HG02973 (cell line): ENCODE measurements at regions not wholly inside any gene's neighbourhood (a gene's known extent, or its start where the extent isn't known, plus 50 kb on each side); places are given as distances from the start of the nearest gene placed in this dataset.
"Not testable (repeated sequence)": the region's sequence is repeated elsewhere in the genome, so short reads cannot be mapped to it uniquely, and the experiment has no call there.

Experiments
- ATAC-seq: cut with Tn5 transposase; IDR thresholded peaks from one replicate; pipeline ENCODE4 v1.9.1; 2021; ENCODE audit warnings: moderate library complexity; ENCODE audit not compliant: unreplicated experiment

- ATAC-seq: no peak
Observed at GRCh38 chr9:82431121-82431520, 442.5 kb downstream of the SPATA31D1 start.

DNA sequence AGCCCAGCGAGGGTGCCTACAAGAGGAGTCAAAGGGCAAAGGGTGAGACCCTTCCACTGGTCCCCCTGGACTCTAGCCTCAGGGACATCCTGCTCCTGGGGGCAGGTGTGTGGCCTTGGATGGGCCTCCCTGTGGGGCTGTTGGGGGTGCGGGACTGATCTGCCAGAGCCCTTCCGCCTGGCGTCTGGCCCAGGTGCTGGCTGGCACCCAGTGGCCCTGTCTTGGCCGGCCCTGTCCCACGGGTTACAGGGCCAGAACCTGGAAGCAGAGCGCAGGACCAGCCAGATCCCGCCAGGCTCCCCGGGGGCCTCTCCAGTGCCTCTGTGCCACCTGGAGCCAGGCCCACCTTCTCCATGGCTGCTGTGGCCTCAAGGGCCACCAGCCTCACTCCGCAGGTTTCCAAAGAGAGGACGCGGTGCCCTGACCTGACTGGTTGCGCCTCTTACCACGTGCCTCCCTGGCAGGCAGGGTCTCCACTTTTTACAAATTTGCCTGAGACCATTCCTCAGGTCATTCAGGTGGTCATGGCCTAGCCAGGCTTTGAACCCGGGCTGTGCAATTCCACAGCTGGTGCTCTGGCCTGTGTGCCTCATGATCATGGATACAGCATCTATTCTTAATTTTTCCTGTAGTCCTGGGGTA, 444.8 kb downstream of the SPATA31D1 start:
- ATAC-seq: not testable (repeated sequence)

DNA sequence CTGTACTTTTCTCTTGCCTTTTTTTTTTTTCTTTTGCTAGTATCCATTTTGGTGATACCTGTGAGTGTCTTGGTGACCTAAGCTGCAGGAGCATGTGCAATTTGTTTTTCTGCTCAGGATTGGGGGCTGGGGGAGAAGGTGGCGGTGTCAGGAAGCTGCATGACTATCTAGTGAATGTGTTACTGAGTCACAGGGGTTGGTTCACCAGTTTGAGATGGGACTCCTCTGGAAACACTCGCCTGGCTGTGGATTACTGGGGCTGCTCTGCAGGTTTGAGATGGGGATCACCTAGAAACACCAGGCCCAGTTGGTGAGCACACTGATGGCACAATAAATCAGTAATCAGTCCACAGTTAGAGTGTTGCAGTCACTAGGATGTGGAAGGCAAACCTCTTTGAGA, 447.9 kb downstream of the SPATA31D1 start:
- ATAC-seq: no peak

GRCh38 chr9:82437183-82437582, 448.6 kb downstream of the SPATA31D1 start:
- not testable (repeated sequence) for ATAC-seq

DNA sequence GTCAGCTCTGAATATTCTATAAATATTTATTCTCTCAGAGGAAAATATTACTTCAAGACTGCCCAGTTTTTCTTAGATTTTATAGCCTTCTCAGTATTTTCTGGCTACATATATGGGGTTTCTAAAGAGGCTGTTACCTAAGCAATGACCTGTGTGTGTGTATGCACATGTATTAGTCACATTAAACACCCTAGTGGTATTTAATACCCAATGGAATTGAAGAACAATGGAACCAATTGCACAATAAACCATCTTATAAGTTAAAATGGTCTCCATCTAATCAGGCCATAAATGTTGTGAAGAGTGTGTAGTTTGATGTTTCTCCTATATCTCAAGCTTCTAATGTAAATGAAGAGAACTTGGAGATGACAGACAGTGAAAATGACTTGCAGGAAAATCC, 450.0 kb downstream of the SPATA31D1 start:
- ATAC-seq: no peak

- ATAC-seq: no peak
Observed at GRCh38 chr9:82443312-82443711, 454.7 kb downstream of the SPATA31D1 start.

- no peak for ATAC-seq
Observed at GRCh38 chr9:82445556-82445955, 457.0 kb downstream of the SPATA31D1 start.

DNA sequence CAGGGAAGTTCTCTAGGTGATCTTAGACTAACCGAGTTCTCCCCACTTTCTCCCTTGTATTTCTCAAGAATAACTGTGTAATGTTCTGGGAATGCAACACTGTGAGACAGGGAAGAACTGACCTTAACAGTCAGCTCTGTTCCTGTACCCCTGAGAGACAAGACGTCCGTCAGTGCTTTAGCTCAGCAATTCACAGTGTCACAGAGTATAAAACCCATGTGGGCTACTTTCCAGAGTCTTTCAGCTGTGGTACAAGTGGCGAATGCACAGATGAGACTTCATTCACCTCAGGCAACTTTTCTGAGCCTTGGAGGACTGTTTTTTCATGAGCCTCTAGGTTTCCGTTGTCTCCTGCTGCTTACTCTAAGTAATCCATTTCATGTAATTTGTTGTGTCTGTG, 458.8 kb downstream of the SPATA31D1 start:
- no peak for ATAC-seq

- ATAC-seq: no peak
Observed at GRCh38 chr9:82449986-82450385, 461.4 kb downstream of the SPATA31D1 start.

- no peak for ATAC-seq
Observed at GRCh38 chr9:82454509-82455190, 466.1 kb downstream of the SPATA31D1 start.

DNA sequence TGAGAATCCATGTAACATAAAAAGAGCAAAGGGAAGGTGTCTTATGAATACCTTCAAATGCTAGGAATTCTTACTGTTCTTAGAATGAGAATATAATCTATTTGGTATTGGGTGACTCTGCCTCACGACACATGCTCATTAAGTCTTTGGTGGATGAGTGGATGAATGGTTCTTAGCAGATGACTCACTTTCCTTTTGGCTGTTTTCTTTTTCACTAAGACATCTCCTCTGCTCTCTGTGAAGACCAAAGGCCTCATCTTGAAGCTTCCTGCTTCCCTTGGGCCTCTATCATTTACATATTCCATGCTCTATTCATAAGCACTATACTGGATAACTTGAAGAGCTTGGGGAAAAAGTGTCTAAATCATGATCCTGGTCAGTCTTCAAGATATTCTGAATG, 468.1 kb downstream of the SPATA31D1 start:
- ATAC-seq: no peak

DNA sequence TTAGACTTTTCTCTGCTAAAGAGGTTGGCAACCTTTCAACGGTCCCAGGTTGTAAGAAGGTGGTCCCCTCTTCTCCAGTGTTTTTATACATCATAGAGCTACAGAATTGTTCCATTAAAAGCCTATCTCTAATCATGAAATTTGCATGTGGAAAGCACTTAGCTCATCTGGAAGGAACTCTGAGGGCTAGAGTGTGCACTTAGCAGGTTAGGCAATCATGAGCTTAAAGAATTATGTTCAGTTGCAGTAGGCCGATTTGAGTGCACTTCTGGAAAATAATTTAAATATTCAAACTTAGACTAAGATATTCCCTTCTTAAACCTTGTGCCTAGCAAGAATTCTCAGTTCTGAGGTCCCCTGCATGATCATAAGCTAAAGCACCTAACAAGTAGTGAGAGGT, 468.7 kb downstream of the SPATA31D1 start:
- ATAC-seq: no peak

- ATAC-seq: no peak
Observed at GRCh38 chr9:82457891-82458290, 469.3 kb downstream of the SPATA31D1 start.

GRCh38 chr9:82458296-82458695, 469.7 kb downstream of the SPATA31D1 start:
- ATAC-seq: no peak

- no peak for ATAC-seq
Observed at GRCh38 chr9:82466616-82467260, 478.2 kb downstream of the SPATA31D1 start.

GRCh38 chr9:82467436-82467835, 478.9 kb downstream of the SPATA31D1 start:
- no peak for ATAC-seq

DNA sequence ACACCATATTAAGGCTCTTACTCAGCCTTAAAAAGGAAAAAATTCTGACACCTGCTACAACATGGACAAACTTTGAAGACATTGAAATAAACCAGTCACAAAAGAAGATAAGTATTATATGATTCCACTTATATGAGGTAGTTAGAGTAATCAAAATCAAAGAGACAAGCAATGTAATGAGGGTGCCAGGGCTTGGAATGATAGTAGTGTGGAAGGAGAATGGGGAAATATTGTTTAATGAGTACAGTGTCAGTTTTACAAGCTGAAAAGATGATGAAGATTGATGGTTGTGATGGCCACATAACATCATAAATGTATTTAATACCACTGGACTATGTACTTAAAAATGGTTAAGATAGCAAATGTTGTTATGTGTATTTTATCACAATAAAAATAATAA, 485.7 kb downstream of the SPATA31D1 start:
- no peak for ATAC-seq

GRCh38 chr9:82475584-82476301, 487.2 kb downstream of the SPATA31D1 start:
- no peak for ATAC-seq

DNA sequence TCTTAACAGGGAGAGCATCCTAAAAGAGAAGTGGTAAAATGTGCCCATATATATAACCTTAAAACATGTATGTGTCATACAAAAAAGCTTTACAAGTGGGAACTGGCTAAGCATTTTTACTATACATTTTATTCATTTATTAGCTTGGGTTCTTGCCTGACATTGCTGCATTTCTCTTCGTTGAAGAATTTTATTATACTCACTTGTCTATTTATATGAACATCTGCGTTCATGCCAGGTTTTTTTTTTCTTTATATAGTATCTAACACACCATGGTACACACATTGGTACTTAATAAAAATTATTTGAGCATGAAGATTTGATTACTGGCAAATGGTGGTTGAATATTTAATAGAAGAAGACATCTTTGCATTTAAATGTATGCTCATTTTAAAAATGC, 492.3 kb downstream of the SPATA31D1 start:
- no peak for ATAC-seq

DNA sequence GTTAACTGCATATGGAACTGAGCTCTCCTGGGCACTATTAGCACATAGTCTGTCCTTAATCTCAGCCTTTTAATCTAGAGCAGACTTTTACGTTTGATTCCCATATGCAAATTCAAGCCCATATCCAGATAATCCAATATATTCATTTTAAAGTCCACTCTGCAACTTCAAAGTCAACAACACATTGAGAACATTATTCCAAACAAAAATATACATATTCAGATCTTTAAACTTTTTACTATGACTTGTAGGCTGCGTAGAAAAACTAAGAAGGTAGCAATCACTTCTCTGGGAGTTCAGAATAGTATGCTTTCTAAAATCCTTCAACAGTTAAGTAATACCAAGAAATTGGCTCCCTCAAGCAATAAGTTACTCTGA, 499.4 kb downstream of the SPATA31D1 start:
- ATAC-seq: no peak

DNA sequence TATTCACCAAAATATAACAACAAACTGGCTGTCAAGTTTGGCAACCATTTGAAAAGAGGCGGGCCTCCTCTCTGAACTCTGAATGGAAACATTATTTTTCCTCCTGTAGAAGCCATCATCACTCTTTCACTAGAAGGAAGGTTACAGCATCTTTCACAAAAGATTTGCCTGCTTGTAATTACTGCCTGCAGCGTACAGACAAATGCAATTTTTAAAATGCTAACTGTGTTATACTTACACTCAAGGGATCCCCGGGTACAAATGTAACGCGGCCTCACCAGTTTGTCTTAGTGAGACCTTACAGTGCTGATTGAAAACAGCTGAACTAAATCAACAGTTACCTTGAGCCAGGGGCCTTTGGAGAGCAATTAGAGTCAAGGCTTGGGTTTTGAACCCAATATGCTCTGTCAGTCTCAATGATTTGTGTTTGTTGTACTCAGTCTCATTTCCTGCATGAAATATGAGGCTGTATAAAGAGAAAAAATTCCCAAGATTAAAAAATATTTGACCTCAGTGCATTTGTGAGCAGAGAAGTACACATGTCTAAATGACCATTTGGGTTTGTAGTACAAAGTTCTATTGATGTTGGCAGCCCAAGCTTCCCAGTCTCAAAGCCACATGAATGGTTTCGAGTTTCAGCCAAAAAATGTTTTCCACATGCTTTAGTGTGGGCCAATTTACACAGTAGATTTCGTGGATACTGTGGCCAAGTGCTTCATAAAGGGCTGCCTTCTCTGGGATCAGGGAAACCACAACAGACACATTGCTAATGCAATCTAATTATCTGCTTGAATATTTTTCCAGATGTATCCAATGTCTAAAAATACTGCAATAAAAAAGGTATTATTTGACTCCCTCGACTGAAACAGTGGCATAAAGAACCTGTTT, 500.0 kb downstream of the SPATA31D1 start:
- ATAC-seq: no peak
